22Rv1 (cell line): ENCODE measurements at regions not wholly inside any gene's neighbourhood (a gene's known extent, or its start where the extent isn't known, plus 50 kb on each side); places are given as distances from the start of the nearest gene placed in this dataset.

Experiments used
- ZFX ChIP-seq: fragments of 450-650 bp; IDR thresholded peaks from 2 replicates; pipeline ENCODE4 v1.6.1; 2017; ENCODE audit warnings: antibody characterized with exemption, borderline replicate concordance
- TF ChIP-seq, protein P1 (sequence below): fragments of 450-650 bp; IDR thresholded peaks from 2 replicates; pipeline ENCODE4 v1.5.1; 2017; ENCODE audit warnings: mild to moderate bottlenecking

DNA sequence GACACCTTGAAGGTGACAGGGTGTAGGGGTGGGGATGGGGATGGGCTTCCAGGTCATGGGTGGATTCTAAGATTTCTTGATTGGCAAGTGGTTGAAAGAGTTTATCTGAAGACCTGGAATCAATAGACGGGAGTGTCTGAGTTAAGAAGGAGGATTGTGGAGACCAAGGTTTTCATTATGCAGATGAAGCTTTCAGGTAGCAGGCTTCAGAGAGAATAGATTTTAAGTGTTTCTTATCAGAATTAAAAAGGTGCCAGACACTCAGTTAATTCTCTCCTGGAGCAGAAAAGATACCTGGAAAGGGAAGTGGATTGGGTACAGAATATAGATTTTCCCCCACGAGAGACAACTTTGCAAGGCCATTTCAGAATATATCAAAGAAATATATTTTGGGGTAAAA is 211.7 kb upstream of the PRICKLE1 start:
- TF ChIP-seq, protein P1, sequence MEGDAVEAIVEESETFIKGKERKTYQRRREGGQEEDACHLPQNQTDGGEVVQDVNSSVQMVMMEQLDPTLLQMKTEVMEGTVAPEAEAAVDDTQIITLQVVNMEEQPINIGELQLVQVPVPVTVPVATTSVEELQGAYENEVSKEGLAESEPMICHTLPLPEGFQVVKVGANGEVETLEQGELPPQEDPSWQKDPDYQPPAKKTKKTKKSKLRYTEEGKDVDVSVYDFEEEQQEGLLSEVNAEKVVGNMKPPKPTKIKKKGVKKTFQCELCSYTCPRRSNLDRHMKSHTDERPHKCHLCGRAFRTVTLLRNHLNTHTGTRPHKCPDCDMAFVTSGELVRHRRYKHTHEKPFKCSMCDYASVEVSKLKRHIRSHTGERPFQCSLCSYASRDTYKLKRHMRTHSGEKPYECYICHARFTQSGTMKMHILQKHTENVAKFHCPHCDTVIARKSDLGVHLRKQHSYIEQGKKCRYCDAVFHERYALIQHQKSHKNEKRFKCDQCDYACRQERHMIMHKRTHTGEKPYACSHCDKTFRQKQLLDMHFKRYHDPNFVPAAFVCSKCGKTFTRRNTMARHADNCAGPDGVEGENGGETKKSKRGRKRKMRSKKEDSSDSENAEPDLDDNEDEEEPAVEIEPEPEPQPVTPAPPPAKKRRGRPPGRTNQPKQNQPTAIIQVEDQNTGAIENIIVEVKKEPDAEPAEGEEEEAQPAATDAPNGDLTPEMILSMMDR, result no peak
- TF ChIP-seq ZFX, result no peak
